GM12891 (cell line): ENCODE measurements at regions not wholly inside any gene's neighbourhood (a gene's known extent, or its start where the extent isn't known, plus 50 kb on each side); places are given as distances from the start of the nearest gene placed in this dataset.

ENCODE experiments used
- PAX5 ChIP-seq: IDR thresholded peaks from 2 replicates; pipeline ENCODE4 v1.6.1; 2011; ENCODE audit warnings: low read length, moderate library complexity, mild to moderate bottlenecking; ENCODE audit not compliant: insufficient read depth, severe bottlenecking
- POLR2A ChIP-seq: IDR thresholded peaks from 2 replicates; pipeline ENCODE4 v1.6.1; 2011; ENCODE audit warnings: low read depth, low read length, control low read depth
- POLR2AphosphoS5 ChIP-seq: IDR thresholded peaks from 2 replicates; pipeline ENCODE4 v1.6.1; 2011; ENCODE audit warnings: low read depth, low read length, control low read depth
- POU2F2 ChIP-seq: IDR thresholded peaks from 2 replicates; pipeline ENCODE4 v1.6.1; 2011; ENCODE audit warnings: low read depth, mild to moderate bottlenecking, control low read depth, low read length, moderate library complexity
- SPI1 ChIP-seq: IDR thresholded peaks from 2 replicates; pipeline ENCODE4 v1.6.1; 2011; ENCODE audit warnings: low read depth, low read length, control low read depth
- TAF1 ChIP-seq: IDR thresholded peaks from 2 replicates; pipeline ENCODE4 v1.6.1; 2011; ENCODE audit warnings: low read depth, low read length, control low read depth

DNA sequence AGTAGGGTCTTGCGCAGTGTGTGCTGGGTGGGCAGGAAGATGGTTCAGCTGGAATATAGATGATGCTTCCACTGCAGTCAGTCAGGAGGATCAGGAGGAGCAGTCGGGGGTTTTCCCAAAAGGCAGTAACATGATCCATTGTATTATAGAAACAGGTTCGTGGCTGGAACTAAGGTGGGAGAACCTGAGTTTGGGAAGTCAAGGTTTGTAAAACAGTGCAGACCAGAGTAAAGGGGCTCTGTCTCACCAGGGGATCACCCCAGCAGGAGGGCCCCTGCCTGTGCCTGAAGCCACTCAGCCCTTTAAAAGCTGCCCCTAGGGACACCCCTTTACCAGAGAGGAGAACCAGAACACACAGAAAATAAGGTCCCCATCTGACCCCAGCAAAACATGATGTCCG, 213.4 kb downstream of the AUH start:
- TF ChIP-seq TAF1 (no peak), POLR2A (no peak), POLR2AphosphoS5 (no peak), PAX5 (no peak), POU2F2 (no peak), SPI1 (no peak)
